ENCODE measurements at regions not wholly inside any gene's neighbourhood (a gene's known extent, or its start where the extent isn't known, plus 50 kb on each side); places are given as distances from the start of the nearest gene placed in this dataset.

GRCh38 chr5:118033686-118034338 is 954.5 kb downstream of the DTWD2 start:
- TF ChIP-seq, protein P1, sequence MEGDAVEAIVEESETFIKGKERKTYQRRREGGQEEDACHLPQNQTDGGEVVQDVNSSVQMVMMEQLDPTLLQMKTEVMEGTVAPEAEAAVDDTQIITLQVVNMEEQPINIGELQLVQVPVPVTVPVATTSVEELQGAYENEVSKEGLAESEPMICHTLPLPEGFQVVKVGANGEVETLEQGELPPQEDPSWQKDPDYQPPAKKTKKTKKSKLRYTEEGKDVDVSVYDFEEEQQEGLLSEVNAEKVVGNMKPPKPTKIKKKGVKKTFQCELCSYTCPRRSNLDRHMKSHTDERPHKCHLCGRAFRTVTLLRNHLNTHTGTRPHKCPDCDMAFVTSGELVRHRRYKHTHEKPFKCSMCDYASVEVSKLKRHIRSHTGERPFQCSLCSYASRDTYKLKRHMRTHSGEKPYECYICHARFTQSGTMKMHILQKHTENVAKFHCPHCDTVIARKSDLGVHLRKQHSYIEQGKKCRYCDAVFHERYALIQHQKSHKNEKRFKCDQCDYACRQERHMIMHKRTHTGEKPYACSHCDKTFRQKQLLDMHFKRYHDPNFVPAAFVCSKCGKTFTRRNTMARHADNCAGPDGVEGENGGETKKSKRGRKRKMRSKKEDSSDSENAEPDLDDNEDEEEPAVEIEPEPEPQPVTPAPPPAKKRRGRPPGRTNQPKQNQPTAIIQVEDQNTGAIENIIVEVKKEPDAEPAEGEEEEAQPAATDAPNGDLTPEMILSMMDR (IDR thresholded peaks at IDR 0.05 in 2 of 3, conservative IDR thresholded peaks at IDR 0.05 in 1 of 3; ENCODE audit: control insufficient read depth in 2 of 3, extremely low read depth in 1 of 3, insufficient read depth in 1 of 3, low read depth in 3 of 3, low read length in 3 of 3): no peak
- TF ChIP-seq REST (IDR thresholded peaks at IDR 0.05; ENCODE audit: low read depth, low read length) (no peak), YBX1 (IDR thresholded peaks at IDR 0.05) (no peak), POLR2A (IDR thresholded peaks at IDR 0.05; ENCODE audit: low read depth, low read length) (no peak), GATAD2B (conservative IDR thresholded peaks at IDR 0.05; ENCODE audit: low read depth) (no peak), POLR2AphosphoS5 (IDR thresholded peaks at IDR 0.05; ENCODE audit: low read length) (no peak)

All from GM12878 (cell line).